Ovary (tissue), 3 donors: ENCODE measurements at regions not wholly inside any gene's neighbourhood (a gene's known extent, or its start where the extent isn't known, plus 50 kb on each side); places are given as distances from the start of the nearest gene placed in this dataset.

ENCODE experiments used
- EP300 ChIP-seq: sonication (generic); formaldehyde crosslinking; IDR thresholded peaks from one replicate; pipeline ENCODE4 v1.6.1; 2017; ENCODE audit warnings: antibody characterized with exemption
- POLR2A ChIP-seq: fragments of 450-650 bp; IDR thresholded peaks from one replicate; pipeline ENCODE4 v1.6.1; 2017; ENCODE audit warnings: antibody characterized with exemption, mild to moderate bottlenecking, moderate library complexity
- TF ChIP-seq, protein P1 (sequence below), 3 donors: fragments of 450-650 bp in 2 of 3; fragments of 200-600 bp in 1 of 3; IDR thresholded peaks; one replicate each; pipeline versions ENCODE4 v1.5.1 to v1.8.0; 2016 to 2022; ENCODE audit warnings: antibody characterized with exemption in 3 of 3, mild to moderate bottlenecking in 1 of 3
- donor health status: DM: no; HTN: no; CAD: no.

DNA sequence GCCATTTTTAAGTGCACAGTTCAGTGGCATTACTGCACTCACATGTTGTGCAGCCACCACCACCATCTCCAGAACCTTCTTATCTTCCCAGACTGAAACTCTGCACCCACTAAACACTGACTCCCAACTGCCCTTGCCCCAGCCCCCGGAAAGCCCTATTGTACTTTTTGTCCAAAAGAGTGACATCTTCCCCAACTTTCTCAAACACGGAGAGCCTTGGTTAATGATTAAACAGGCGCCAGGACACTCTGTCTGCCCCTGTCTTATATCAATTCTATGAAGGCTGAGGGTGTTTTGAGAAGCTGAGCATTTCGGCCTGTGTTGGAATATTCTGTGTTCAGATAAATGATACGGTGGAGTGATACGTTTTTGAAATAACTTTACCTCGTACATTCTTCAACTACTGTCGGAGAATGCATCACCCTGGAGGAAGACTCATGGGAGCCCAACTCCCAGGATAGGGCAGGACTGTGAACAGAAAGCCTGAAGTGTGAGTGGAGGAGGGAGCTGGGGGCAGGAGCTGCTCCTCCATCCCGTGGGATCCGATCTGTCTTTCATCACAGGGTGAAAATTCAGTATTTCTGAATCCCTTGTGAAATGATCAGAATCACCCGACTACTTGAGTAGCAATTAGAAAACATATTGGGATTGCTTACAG, 68.7 kb upstream of the FOXC1 start:
- TF ChIP-seq EP300 (no peak), POLR2A (no peak)
- TF ChIP-seq, protein P1, sequence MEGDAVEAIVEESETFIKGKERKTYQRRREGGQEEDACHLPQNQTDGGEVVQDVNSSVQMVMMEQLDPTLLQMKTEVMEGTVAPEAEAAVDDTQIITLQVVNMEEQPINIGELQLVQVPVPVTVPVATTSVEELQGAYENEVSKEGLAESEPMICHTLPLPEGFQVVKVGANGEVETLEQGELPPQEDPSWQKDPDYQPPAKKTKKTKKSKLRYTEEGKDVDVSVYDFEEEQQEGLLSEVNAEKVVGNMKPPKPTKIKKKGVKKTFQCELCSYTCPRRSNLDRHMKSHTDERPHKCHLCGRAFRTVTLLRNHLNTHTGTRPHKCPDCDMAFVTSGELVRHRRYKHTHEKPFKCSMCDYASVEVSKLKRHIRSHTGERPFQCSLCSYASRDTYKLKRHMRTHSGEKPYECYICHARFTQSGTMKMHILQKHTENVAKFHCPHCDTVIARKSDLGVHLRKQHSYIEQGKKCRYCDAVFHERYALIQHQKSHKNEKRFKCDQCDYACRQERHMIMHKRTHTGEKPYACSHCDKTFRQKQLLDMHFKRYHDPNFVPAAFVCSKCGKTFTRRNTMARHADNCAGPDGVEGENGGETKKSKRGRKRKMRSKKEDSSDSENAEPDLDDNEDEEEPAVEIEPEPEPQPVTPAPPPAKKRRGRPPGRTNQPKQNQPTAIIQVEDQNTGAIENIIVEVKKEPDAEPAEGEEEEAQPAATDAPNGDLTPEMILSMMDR (IDR thresholded peaks at IDR 0.05) = no peak
